ENCODE measurements at regions not wholly inside any gene's neighbourhood (a gene's known extent, or its start where the extent isn't known, plus 50 kb on each side); places are given as distances from the start of the nearest gene placed in this dataset.

GRCh38 chr13:86510792-86511191, 711.6 kb upstream of the SLITRK6 start:
- TF ChIP-seq CTCF (optimal IDR thresholded peaks at IDR 0.05 in 1 of 3, IDR thresholded peaks at IDR 0.05 in 1 of 3, conservative IDR thresholded peaks at IDR 0.05 in 1 of 3; ENCODE audit: extremely low read depth in 1 of 3, insufficient read depth in 2 of 3, low read length in 3 of 3) (no peak), EZH2 (IDR thresholded peaks at IDR 0.05; ENCODE audit: low read length) (no peak)
